Pancreas (tissue), 10 donors: ENCODE measurements at regions not wholly inside any gene's neighbourhood (a gene's known extent, or its start where the extent isn't known, plus 50 kb on each side); places are given as distances from the start of the nearest gene placed in this dataset.

Source experiments
- ATAC-seq, 4 donors: fragments of 200-7000 bp; cut with Tn5 transposase; one replicate each; pipeline versions ENCODE4 v1.8.0 to v1.9.1; 2020; ENCODE audit warnings: mild to moderate bottlenecking in 4 of 4, moderate library complexity in 4 of 4
- DNase-seq, 6 donors: peaks; one replicate each; pipeline ENCODE4 v3.0.0-alpha.2; 2020
- FAIRE-seq: peaks from 2 replicates; lab custom pipeline; 2012; peaks lifted over from hg19 to GRCh38; lab: Jason Lieb, UNC
- H3K27ac ChIP-seq, 4 donors: fragments of 200-600 bp; sonication (generic); 1 replicate in 3 of 4; 2 replicates in 1 of 4; pipeline versions ENCODE4 v1.5.0 to v1.8.0; 2020
- H3K27me3 ChIP-seq, 4 donors: fragments of 200-600 bp; one replicate each; pipeline ENCODE4 v1.8.0; 2021
- H3K36me3 ChIP-seq, 3 donors: fragments of 200-600 bp; sonication (generic) in 1 of 3; one replicate each; pipeline versions ENCODE4 v1.5.0 to v1.8.0; 2020 to 2021
- H3K4me1 ChIP-seq, 3 donors: fragments of 200-600 bp; one replicate each; pipeline ENCODE4 v1.8.0; 2021
- H3K4me3 ChIP-seq, 4 donors: fragments of 200-600 bp; sonication (generic) in 2 of 4; one replicate each; pipeline versions ENCODE4 v1.5.0 to v1.8.0; 2020 to 2021
- H3K9me3 ChIP-seq, 4 donors: fragments of 200-600 bp; one replicate each; pipeline ENCODE4 v1.8.0; 2021
- WGBS, 2 donors: extraction: QIAGEN DNeasy Blood & Tissue Kit; methylation state at CpG; one replicate each; pipeline ENCODE4 v1.1.7; 2013; 5-methylcytosine and 5-hydroxymethylcytosine counted together
- intact Hi-C, 3 donors: fragments of 100-400 bp; cut with DNase I; formaldehyde crosslinking; loops; one replicate each; pipeline versions ENCODE4 v1.11.1 to v1.14.2; 2022
- TF ChIP-seq, protein P1 (sequence below), 4 donors: fragments of 200-600 bp; sonication (generic) in 3 of 4; IDR thresholded peaks; one replicate each; pipeline versions ENCODE4 v1.5.0 to v1.8.0; 2021; ENCODE audit warnings: antibody characterized with exemption in 4 of 4
- donor health status: healthy with polysubstance abuse.
- donor health status: DM: no; HTN: no; CAD: no; lungs with moderate emphysema.
- donor health status: DM: no; HTN: no; CAD: no.
- donor health status: control.
- donor health status: control.
- donor health status: Bipolar disorder and iron deficiency.
- donor health status: DM: yes; HTN: yes; CAD: no.
- donor health status: DM: no; HTN: no; CAD: no.
- donor health status: DM: no; HTN: no; CAD: no.
- donor health status: DM: yes; HTN: yes; CAD: no.

- Histone ChIP-seq H3K9me3 (no peaks in the 10 kb centered on the region), H3K36me3 (no peaks in the 10 kb centered on the region), H3K27ac (no peak overlapping the region), H3K27me3 (peaks cover 0 to 14% (median 0%) of the 10 kb centered on the region in 4 donors), H3K4me3 (no peak overlapping the region), H3K4me1 (no peaks in the 10 kb centered on the region)
- ATAC-seq (no peak), DNase-seq (no peak), FAIRE-seq (no peak)
- WGBS, 2 donors, result 24 to 53% methylated on average over 1 of the region's 1 CpG
- TF ChIP-seq, protein P1, sequence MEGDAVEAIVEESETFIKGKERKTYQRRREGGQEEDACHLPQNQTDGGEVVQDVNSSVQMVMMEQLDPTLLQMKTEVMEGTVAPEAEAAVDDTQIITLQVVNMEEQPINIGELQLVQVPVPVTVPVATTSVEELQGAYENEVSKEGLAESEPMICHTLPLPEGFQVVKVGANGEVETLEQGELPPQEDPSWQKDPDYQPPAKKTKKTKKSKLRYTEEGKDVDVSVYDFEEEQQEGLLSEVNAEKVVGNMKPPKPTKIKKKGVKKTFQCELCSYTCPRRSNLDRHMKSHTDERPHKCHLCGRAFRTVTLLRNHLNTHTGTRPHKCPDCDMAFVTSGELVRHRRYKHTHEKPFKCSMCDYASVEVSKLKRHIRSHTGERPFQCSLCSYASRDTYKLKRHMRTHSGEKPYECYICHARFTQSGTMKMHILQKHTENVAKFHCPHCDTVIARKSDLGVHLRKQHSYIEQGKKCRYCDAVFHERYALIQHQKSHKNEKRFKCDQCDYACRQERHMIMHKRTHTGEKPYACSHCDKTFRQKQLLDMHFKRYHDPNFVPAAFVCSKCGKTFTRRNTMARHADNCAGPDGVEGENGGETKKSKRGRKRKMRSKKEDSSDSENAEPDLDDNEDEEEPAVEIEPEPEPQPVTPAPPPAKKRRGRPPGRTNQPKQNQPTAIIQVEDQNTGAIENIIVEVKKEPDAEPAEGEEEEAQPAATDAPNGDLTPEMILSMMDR (IDR thresholded peaks at IDR 0.05), result no peak
- intact Hi-C loops, result no loop called here
Measured at GRCh38 chr17:34692920-34693319, 113.5 kb downstream of the TMEM132E start.
